GM10266 (cell line): ENCODE measurements at regions not wholly inside any gene's neighbourhood (a gene's known extent, or its start where the extent isn't known, plus 50 kb on each side); places are given as distances from the start of the nearest gene placed in this dataset.

Experiments
- DNase-seq: peaks from one replicate; pipeline ENCODE4 v3.0.0; 2012; ENCODE audit errors: extremely low spot score
- CTCF ChIP-seq: IDR thresholded peaks from 2 replicates; pipeline ENCODE4 v1.5.1; 2012; ENCODE audit warnings: mild to moderate bottlenecking, low read depth; ENCODE audit not compliant: control insufficient read depth, insufficient read depth; ENCODE audit errors: missing control alignments

GRCh38 chrY:8151561-8151960 lies 1185.7 kb upstream of the TSPY4 start:
- no peak for TF ChIP-seq CTCF
- DNase-seq: no peak

GRCh38 chrY:8128578-8128977 lies 1208.7 kb upstream of the TSPY4 start:
- TF ChIP-seq CTCF: no peak
- no peak for DNase-seq

GRCh38 chrY:8125907-8126571 lies 1211.2 kb upstream of the TSPY4 start:
- TF ChIP-seq CTCF: no peak

GRCh38 chrY:8121825-8122224 lies 1210.3 kb upstream of the AMELY start:
- no peak for DNase-seq
- no peak for TF ChIP-seq CTCF

More at GRCh38 chrY:8125907-8126571, 1211.2 kb upstream of the TSPY4 start:
- no peak for DNase-seq

GRCh38 chrY:8094429-8094828 lies 1182.9 kb upstream of the AMELY start:
- no peak for DNase-seq
- no peak for TF ChIP-seq CTCF

- no peak for DNase-seq
Measured at GRCh38 chrY:8092926-8093325, 1181.4 kb upstream of the AMELY start.

More at GRCh38 chrY:8092926-8093325, 1181.4 kb upstream of the AMELY start:
- no peak for TF ChIP-seq CTCF
